Stimulated activated effector memory CD8-positive, alpha-beta T cell treated with anti-CD3 and anti-CD28 coated beads, Interleukin-12 subunit alpha, Interleukin-12 subunit beta, amount 100 ng/mL, for 72 hours (primary cell): ENCODE measurements at regions not wholly inside any gene's neighbourhood (a gene's known extent, or its start where the extent isn't known, plus 50 kb on each side); places are given as distances from the start of the nearest gene placed in this dataset.
"Not testable (repeated sequence)": the region's sequence is repeated elsewhere in the genome, so short reads cannot be mapped to it uniquely, and the experiment has no call there.

Source experiments
- ATAC-seq: fragments of 150-1000 bp; cut with Tn5 transposase; 2 replicates; pipeline ENCODE4 v1.10.0; 2021
- DNase-seq, 2 donors: peaks; one replicate each; pipeline ENCODE4 v3.0.0; 2021 to 2022; ENCODE audit warnings: low spot score in 2 of 2
- H3K27ac Mint-ChIP-seq: one replicate; pipeline ENCODE4 v1.8.0; 2022; ENCODE audit warnings: mild to moderate bottlenecking, mixed read lengths
- H3K36me3 Mint-ChIP-seq: one replicate; pipeline ENCODE4 v1.8.0; 2022; ENCODE audit warnings: mild to moderate bottlenecking, mixed read lengths
- H3K4me1 Mint-ChIP-seq: one replicate; pipeline ENCODE4 v1.8.0; 2022; ENCODE audit warnings: mixed read lengths
- H3K4me3 Mint-ChIP-seq: one replicate; pipeline ENCODE4 v1.8.0; 2022; ENCODE audit warnings: mild to moderate bottlenecking, mixed read lengths
- H3K9me3 Mint-ChIP-seq: one replicate; pipeline ENCODE4 v1.8.0; 2022; ENCODE audit warnings: mixed read lengths

- Mint-ChIP-seq H3K9me3 (peaks cover 13% of the 10 kb centered on the region), H3K27ac (no peak overlapping the region), H3K4me1 (no peaks in the 10 kb centered on the region), H3K36me3 (no peaks in the 10 kb centered on the region), H3K4me3 (no peak overlapping the region)
- DNase-seq (no peak), ATAC-seq (no peak)
Observed at GRCh38 chr3:191148131-191148530, 50.9 kb upstream of the OSTN start.

GRCh38 chr3:191143224-191143623 is 55.8 kb upstream of the OSTN start:
- Mint-ChIP-seq H3K4me1 (no peaks in the 10 kb centered on the region), H3K9me3 (peaks cover 9% of the 10 kb centered on the region), H3K27ac (no peak overlapping the region), H3K36me3 (no peaks in the 10 kb centered on the region), H3K4me3 (no peak overlapping the region)
- DNase-seq (no peak), ATAC-seq (no peak)

GRCh38 chr3:191141728-191142127 is 57.3 kb upstream of the OSTN start:
- Mint-ChIP-seq H3K36me3 (no peaks in the 10 kb centered on the region), H3K4me3 (no peak overlapping the region), H3K4me1 (no peaks in the 10 kb centered on the region), H3K27ac (no peak overlapping the region), H3K9me3 (peaks cover 6% of the 10 kb centered on the region)
- no peak for DNase-seq
- ATAC-seq: no peak

- H3K27ac Mint-ChIP-seq: no peak overlapping the region
- DNase-seq: no peak
- no peak for ATAC-seq
- no peaks in the 10 kb centered on the region for H3K36me3 Mint-ChIP-seq
- H3K9me3 Mint-ChIP-seq: peaks cover 15% of the 10 kb centered on the region
- no peak overlapping the region for H3K4me3 Mint-ChIP-seq
- no peaks in the 10 kb centered on the region for H3K4me1 Mint-ChIP-seq
Observed at GRCh38 chr3:191139736-191140135, 59.3 kb upstream of the OSTN start.

GRCh38 chr3:191138937-191139336 is 60.1 kb upstream of the OSTN start:
- ATAC-seq: no peak
- no peak overlapping the region for H3K27ac Mint-ChIP-seq

GRCh38 chr3:191137708-191138107 is 61.3 kb upstream of the OSTN start:
- Mint-ChIP-seq H3K36me3 (no peaks in the 10 kb centered on the region), H3K4me3 (no peak overlapping the region), H3K9me3 (peaks cover 18% of the 10 kb centered on the region), H3K27ac (no peak overlapping the region), H3K4me1 (no peaks in the 10 kb centered on the region)
- ATAC-seq (no peak), DNase-seq (no peak)

More at GRCh38 chr3:191138937-191139336, 60.1 kb upstream of the OSTN start:
- H3K4me1 Mint-ChIP-seq: no peaks in the 10 kb centered on the region
- no peak for DNase-seq
- no peaks in the 10 kb centered on the region for H3K36me3 Mint-ChIP-seq
- no peak overlapping the region for H3K4me3 Mint-ChIP-seq
- peaks cover 18% of the 10 kb centered on the region for H3K9me3 Mint-ChIP-seq

GRCh38 chr3:191136347-191136746 is 62.7 kb upstream of the OSTN start:
- Mint-ChIP-seq H3K27ac (no peak overlapping the region), H3K4me1 (no peaks in the 10 kb centered on the region), H3K36me3 (no peaks in the 10 kb centered on the region), H3K9me3 (peaks cover 18% of the 10 kb centered on the region), H3K4me3 (no peak overlapping the region)
- DNase-seq (no peak), ATAC-seq (no peak)

- ATAC-seq: no peak
- DNase-seq: no peak
- H3K4me3 Mint-ChIP-seq: no peak overlapping the region
- H3K4me1 Mint-ChIP-seq: no peaks in the 10 kb centered on the region
- H3K9me3 Mint-ChIP-seq: peaks cover 20% of the 10 kb centered on the region
- no peak overlapping the region for H3K27ac Mint-ChIP-seq
- no peaks in the 10 kb centered on the region for H3K36me3 Mint-ChIP-seq
Observed at GRCh38 chr3:191135175-191135574, 63.9 kb upstream of the OSTN start.

GRCh38 chr3:191133359-191133758 is 65.7 kb upstream of the OSTN start:
- ATAC-seq: no peak
- no peak overlapping the region for H3K4me3 Mint-ChIP-seq
- no peaks in the 10 kb centered on the region for H3K4me1 Mint-ChIP-seq
- no peaks in the 10 kb centered on the region for H3K36me3 Mint-ChIP-seq
- H3K9me3 Mint-ChIP-seq: peaks cover 16% of the 10 kb centered on the region
- no peak overlapping the region for H3K27ac Mint-ChIP-seq
- no peak for DNase-seq

GRCh38 chr3:191131305-191131704 is 67.7 kb upstream of the OSTN start:
- Mint-ChIP-seq H3K27ac (no peak overlapping the region), H3K4me3 (no peak overlapping the region), H3K36me3 (no peaks in the 10 kb centered on the region), H3K4me1 (no peaks in the 10 kb centered on the region), H3K9me3 (peaks cover 12% of the 10 kb centered on the region)
- ATAC-seq: no peak
- DNase-seq: no peak

- H3K4me1 Mint-ChIP-seq, H3K4me3 Mint-ChIP-seq, DNase-seq, H3K36me3 Mint-ChIP-seq, H3K27ac Mint-ChIP-seq, H3K9me3 Mint-ChIP-seq, ATAC-seq: not testable (repeated sequence)
Observed at GRCh38 chr3:191124891-191125290, 74.2 kb upstream of the OSTN start.

GRCh38 chr3:191123946-191124345 is 75.1 kb upstream of the OSTN start:
- Mint-ChIP-seq H3K4me3 (no peak overlapping the region), H3K9me3 (no peaks in the 10 kb centered on the region), H3K36me3 (no peaks in the 10 kb centered on the region), H3K27ac (no peak overlapping the region), H3K4me1 (no peaks in the 10 kb centered on the region)
- DNase-seq (no peak), ATAC-seq (no peak)

GRCh38 chr3:191123231-191123630 is 75.8 kb upstream of the OSTN start:
- DNase-seq (no peak), ATAC-seq (no peak)
- H3K36me3 Mint-ChIP-seq: no peaks in the 10 kb centered on the region
- H3K4me3 Mint-ChIP-seq: no peak overlapping the region
- no peaks in the 10 kb centered on the region for H3K4me1 Mint-ChIP-seq
- H3K9me3 Mint-ChIP-seq: no peaks in the 10 kb centered on the region
- no peak overlapping the region for H3K27ac Mint-ChIP-seq

- Mint-ChIP-seq H3K4me3 (no peak overlapping the region), H3K36me3 (no peaks in the 10 kb centered on the region), H3K27ac (no peak overlapping the region), H3K9me3 (no peaks in the 10 kb centered on the region), H3K4me1 (no peaks in the 10 kb centered on the region)
- DNase-seq (no peak), ATAC-seq (no peak)
Observed at GRCh38 chr3:191120447-191121298, 78.4 kb upstream of the OSTN start.

- no peaks in the 10 kb centered on the region for H3K36me3 Mint-ChIP-seq
- ATAC-seq: no peak
- no peak overlapping the region for H3K27ac Mint-ChIP-seq
Observed at GRCh38 chr3:191119415-191120295, 79.4 kb upstream of the OSTN start.

GRCh38 chr3:191111722-191112121 is 87.3 kb upstream of the OSTN start:
- H3K9me3 Mint-ChIP-seq: peaks cover 2% of the 10 kb centered on the region

More at GRCh38 chr3:191119415-191120295, 79.4 kb upstream of the OSTN start:
- DNase-seq: no peak
- Mint-ChIP-seq H3K4me1 (no peaks in the 10 kb centered on the region), H3K4me3 (no peak overlapping the region), H3K9me3 (no peaks in the 10 kb centered on the region)

More at GRCh38 chr3:191111722-191112121, 87.3 kb upstream of the OSTN start:
- H3K27ac Mint-ChIP-seq: no peak overlapping the region
- no peak overlapping the region for H3K4me3 Mint-ChIP-seq
- no peaks in the 10 kb centered on the region for H3K4me1 Mint-ChIP-seq
- no peak for DNase-seq
- ATAC-seq: no peak
- H3K36me3 Mint-ChIP-seq: no peaks in the 10 kb centered on the region
